Prostate gland (tissue), 2 donors: ENCODE measurements at regions not wholly inside any gene's neighbourhood (a gene's known extent, or its start where the extent isn't known, plus 50 kb on each side); places are given as distances from the start of the nearest gene placed in this dataset.

ENCODE experiments used
- DNase-seq: peaks from one replicate; pipeline ENCODE4 v3.0.0-alpha.2; 2019; ENCODE audit warnings: low spot score
- H3K27ac ChIP-seq, 2 donors: fragments of 200-600 bp; sonication (generic); 2 replicates each; pipeline ENCODE4 v1.5.1; 2017 to 2019
- H3K27me3 ChIP-seq: fragments of 200-600 bp; sonication (generic); replicated peaks from 2 replicates; pipeline ENCODE4 v1.5.1; 2019; ENCODE audit not compliant: insufficient read depth
- H3K36me3 ChIP-seq, 2 donors: fragments of 200-600 bp; sonication (generic); 1 replicate in 1 of 2; 2 replicates in 1 of 2; pipeline versions ENCODE4 v1.5.1 to v1.8.1; 2017 to 2019
- H3K4me1 ChIP-seq: fragments of 200-600 bp; sonication (generic); replicated peaks from 2 replicates; pipeline ENCODE4 v1.5.1; 2019
- H3K4me3 ChIP-seq, 2 donors: fragments of 200-600 bp; sonication (generic); 2 replicates each; pipeline ENCODE4 v1.5.1; 2017 to 2019
- H3K9me3 ChIP-seq: fragments of 200-600 bp; sonication (generic); 2 replicates; pipeline ENCODE4 v1.5.1; 2017
- POLR2A ChIP-seq: fragments of 450-650 bp; IDR thresholded peaks from one replicate; pipeline ENCODE4 v1.6.1; 2016; ENCODE audit warnings: antibody characterized with exemption, mild to moderate bottlenecking
- POLR2AphosphoS5 ChIP-seq: sonication (generic); formaldehyde crosslinking; IDR thresholded peaks from one replicate; pipeline ENCODE4 v1.6.1; 2017; ENCODE audit warnings: antibody characterized with exemption
- WGBS: methylation state at CpG from one replicate; pipeline ENCODE4 v1.1.5; 2018; 5-methylcytosine and 5-hydroxymethylcytosine counted together
- intact Hi-C: fragments of 100-400 bp; cut with DNase I; formaldehyde crosslinking; loops from one replicate; pipeline ENCODE4 v1.14.2; 2022
- TF ChIP-seq, protein P1 (sequence below), 4 experiments: fragments of 200-600 bp in 2 of 4; fragments of 450-650 bp in 2 of 4; sonication (generic) in 2 of 4; IDR thresholded peaks; 1 replicate in 3 of 4; 2 replicates in 1 of 4; pipeline ENCODE4 v1.5.1; 2016 to 2019; ENCODE audit warnings: antibody characterized with exemption in 4 of 4, mild to moderate bottlenecking in 2 of 4, moderate library complexity in 2 of 4

DNA sequence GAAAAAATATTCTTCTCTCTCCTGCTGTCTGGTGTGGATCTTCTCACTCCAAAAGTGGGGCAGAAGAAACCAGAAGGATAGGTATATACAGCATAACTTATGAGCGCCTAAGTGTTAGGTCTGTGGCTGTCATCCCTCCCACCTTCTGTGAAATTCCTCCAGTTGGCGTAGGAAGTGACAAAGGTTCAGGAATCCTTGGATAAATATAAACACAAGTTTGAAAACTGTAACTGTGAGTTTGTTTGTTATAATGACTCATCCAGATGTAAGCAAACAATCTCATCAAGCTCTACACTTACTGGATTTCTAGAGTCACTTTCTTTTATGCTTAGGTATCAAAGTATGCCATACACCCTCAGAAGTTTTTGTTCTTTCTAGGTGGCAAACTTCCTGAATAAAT is 405.2 kb downstream of the FAT4 start:
- WGBS = 77% methylated on average over 2 of the region's 2 CpGs
- TF ChIP-seq, protein P1, sequence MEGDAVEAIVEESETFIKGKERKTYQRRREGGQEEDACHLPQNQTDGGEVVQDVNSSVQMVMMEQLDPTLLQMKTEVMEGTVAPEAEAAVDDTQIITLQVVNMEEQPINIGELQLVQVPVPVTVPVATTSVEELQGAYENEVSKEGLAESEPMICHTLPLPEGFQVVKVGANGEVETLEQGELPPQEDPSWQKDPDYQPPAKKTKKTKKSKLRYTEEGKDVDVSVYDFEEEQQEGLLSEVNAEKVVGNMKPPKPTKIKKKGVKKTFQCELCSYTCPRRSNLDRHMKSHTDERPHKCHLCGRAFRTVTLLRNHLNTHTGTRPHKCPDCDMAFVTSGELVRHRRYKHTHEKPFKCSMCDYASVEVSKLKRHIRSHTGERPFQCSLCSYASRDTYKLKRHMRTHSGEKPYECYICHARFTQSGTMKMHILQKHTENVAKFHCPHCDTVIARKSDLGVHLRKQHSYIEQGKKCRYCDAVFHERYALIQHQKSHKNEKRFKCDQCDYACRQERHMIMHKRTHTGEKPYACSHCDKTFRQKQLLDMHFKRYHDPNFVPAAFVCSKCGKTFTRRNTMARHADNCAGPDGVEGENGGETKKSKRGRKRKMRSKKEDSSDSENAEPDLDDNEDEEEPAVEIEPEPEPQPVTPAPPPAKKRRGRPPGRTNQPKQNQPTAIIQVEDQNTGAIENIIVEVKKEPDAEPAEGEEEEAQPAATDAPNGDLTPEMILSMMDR (IDR thresholded peaks at IDR 0.05) = no peak
- no peak for TF ChIP-seq POLR2A
- no peak for TF ChIP-seq POLR2AphosphoS5
- Histone ChIP-seq H3K27me3 (no peaks in the 10 kb centered on the region), H3K4me3 (no peak overlapping the region), H3K4me1 (no peaks in the 10 kb centered on the region), H3K36me3 (no peaks in the 10 kb centered on the region), H3K9me3 (no peaks in the 10 kb centered on the region), H3K27ac (no peak overlapping the region)
- intact Hi-C loops = no loop called here
- DNase-seq = no peak

- no peak for DNase-seq
- Histone ChIP-seq H3K36me3 (no peaks in the 10 kb centered on the region), H3K9me3 (no peaks in the 10 kb centered on the region), H3K4me3 (no peak overlapping the region), H3K4me1 (no peaks in the 10 kb centered on the region), H3K27ac (no peak overlapping the region), H3K27me3 (no peaks in the 10 kb centered on the region)
- intact Hi-C loops = no loop called here
- 98% methylated on average over 2 of the region's 2 CpGs for WGBS
- no peak for TF ChIP-seq POLR2AphosphoS5
- TF ChIP-seq POLR2A = no peak
- TF ChIP-seq, protein P1 (IDR thresholded peaks at IDR 0.05) = no peak
Observed at GRCh38 chr4:125722009-125722408, 407.3 kb downstream of the FAT4 start.

DNA sequence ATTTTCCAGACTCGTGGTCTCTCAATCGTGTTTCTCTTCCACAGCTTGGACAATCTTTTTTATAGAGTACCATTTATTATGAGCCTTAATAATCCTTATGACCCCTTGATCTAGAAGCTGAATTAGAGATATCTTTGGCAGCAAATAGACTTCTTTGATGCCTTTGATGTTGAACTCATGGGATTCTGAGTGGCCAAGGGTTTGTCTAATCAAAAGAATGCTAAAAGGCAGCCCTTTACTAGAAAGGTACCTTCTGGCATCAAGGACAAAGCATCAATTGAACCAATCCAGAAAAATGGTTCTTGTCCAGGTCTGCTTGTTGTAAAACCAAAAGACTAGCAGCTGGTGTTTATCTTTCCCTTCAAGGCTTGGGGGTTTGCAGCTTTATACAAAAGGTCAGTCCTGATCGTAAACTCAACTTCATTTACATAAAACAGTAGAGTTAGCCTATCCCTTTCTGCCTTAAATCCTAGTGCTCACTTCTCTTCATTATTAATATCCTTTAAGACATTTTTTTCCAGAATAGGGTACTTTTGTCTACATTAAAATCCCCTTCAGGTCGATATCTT is 411.3 kb downstream of the FAT4 start:
- intact Hi-C loops = no loop called here
- WGBS = 47% methylated on average over 4 of the region's 4 CpGs
- Histone ChIP-seq H3K27me3 (no peaks in the 10 kb centered on the region), H3K36me3 (no peaks in the 10 kb centered on the region), H3K9me3 (no peaks in the 10 kb centered on the region), H3K4me1 (no peaks in the 10 kb centered on the region), H3K4me3 (no peak overlapping the region), H3K27ac (no peak overlapping the region)
- TF ChIP-seq POLR2A (no peak), POLR2AphosphoS5 (no peak)
- TF ChIP-seq, protein P1 (IDR thresholded peaks at IDR 0.05) = no peak
- DNase-seq = no peak

DNA sequence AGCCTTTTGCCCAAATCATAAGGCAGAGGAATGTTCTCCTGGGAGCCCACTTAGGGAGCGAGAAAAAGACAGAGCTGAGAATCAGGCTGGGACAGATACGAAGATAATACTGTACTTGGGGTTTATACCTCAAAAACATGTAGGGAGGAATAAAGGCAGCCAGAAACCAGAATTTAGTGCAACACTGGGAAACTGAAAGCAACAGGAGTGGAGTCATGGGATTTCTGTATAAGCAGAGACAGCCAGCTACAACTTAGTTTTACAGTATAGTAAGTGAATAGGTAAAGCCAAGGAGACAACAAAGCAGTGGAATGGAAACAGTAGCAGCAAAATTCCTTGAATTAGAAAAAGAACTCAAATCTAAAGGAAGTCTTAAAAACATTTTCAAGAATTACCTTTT is 413.2 kb downstream of the FAT4 start:
- intact Hi-C loops = no loop called here
- Histone ChIP-seq H3K27ac (no peak overlapping the region), H3K4me1 (no peaks in the 10 kb centered on the region), H3K9me3 (no peaks in the 10 kb centered on the region), H3K36me3 (no peaks in the 10 kb centered on the region), H3K27me3 (no peaks in the 10 kb centered on the region), H3K4me3 (no peak overlapping the region)
- TF ChIP-seq POLR2A (no peak), POLR2AphosphoS5 (no peak)
- TF ChIP-seq, protein P1 (IDR thresholded peaks at IDR 0.05) = no peak
- no peak for DNase-seq
- 90% methylated on average over 2 of the region's 2 CpGs for WGBS

GRCh38 chr4:125728568-125728967 is 413.8 kb downstream of the FAT4 start:
- WGBS = 73% methylated on average over 2 of the region's 2 CpGs
- DNase-seq = no peak
- Histone ChIP-seq H3K4me3 (no peak overlapping the region), H3K27me3 (no peaks in the 10 kb centered on the region), H3K36me3 (no peaks in the 10 kb centered on the region), H3K4me1 (no peaks in the 10 kb centered on the region), H3K9me3 (no peaks in the 10 kb centered on the region), H3K27ac (no peak overlapping the region)
- intact Hi-C loops = no loop called here
- TF ChIP-seq, protein P1 (IDR thresholded peaks at IDR 0.05) = no peak
- TF ChIP-seq POLR2AphosphoS5 = no peak
- no peak for TF ChIP-seq POLR2A
